ENCODE measurements at regions not wholly inside any gene's neighbourhood (a gene's known extent, or its start where the extent isn't known, plus 50 kb on each side); places are given as distances from the start of the nearest gene placed in this dataset.

GRCh38 chr20:58568483-58569240, 53.5 kb upstream of the APCDD1L start:
- no peak for TF ChIP-seq TARDBP (IDR thresholded peaks at IDR 0.05)
- TF ChIP-seq BHLHE40 (IDR thresholded peaks at IDR 0.05; ENCODE audit: borderline replicate concordance) = no peak
- no peak for TF ChIP-seq FOXK2 (IDR thresholded peaks at IDR 0.05)
- no peak for TF ChIP-seq SP1 (IDR thresholded peaks at IDR 0.05)
- no peak for TF ChIP-seq FOXM1 (IDR thresholded peaks at IDR 0.05; ENCODE audit: borderline replicate concordance)
